A673 (cell line): ENCODE measurements at regions not wholly inside any gene's neighbourhood (a gene's known extent, or its start where the extent isn't known, plus 50 kb on each side); places are given as distances from the start of the nearest gene placed in this dataset.

ENCODE experiments used
- EZH2 ChIP-seq: fragments of 200-600 bp; sonication (generic); IDR thresholded peaks from 2 replicates; pipeline ENCODE4 v1.6.1; 2017; ENCODE audit warnings: borderline replicate concordance, low read depth, mild to moderate bottlenecking, mixed read lengths, antibody characterized with exemption, low read length; ENCODE audit not compliant: poor library complexity, severe bottlenecking
- TF ChIP-seq, protein P1 (sequence below): fragments of 300-800, 200-600 bp; sonication (generic); conservative IDR thresholded peaks from 2 replicates; pipeline ENCODE4 v1.5.1; 2017; ENCODE audit warnings: low read depth, mild to moderate bottlenecking, antibody characterized with exemption, low read length, moderate library complexity, mixed read lengths

DNA sequence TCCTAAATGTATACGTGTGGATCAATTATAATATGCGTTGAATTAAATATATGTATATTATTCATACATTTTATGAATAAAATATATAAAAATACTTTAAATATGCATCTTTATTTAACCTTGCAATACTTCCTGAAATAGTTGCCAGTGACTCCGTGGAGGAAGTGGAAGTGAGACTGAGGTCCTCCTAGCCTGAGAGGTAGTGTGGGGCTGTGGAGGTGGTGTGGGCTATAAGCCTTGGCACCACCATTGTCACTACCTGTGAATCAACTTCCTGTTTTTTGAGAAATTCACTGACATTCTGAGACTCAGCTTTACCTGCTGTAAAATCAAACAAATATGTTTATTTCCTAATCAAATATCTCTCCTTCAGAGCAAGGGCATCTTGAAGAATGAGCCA, 514.2 kb downstream of the VRK1 start:
- TF ChIP-seq, protein P1, sequence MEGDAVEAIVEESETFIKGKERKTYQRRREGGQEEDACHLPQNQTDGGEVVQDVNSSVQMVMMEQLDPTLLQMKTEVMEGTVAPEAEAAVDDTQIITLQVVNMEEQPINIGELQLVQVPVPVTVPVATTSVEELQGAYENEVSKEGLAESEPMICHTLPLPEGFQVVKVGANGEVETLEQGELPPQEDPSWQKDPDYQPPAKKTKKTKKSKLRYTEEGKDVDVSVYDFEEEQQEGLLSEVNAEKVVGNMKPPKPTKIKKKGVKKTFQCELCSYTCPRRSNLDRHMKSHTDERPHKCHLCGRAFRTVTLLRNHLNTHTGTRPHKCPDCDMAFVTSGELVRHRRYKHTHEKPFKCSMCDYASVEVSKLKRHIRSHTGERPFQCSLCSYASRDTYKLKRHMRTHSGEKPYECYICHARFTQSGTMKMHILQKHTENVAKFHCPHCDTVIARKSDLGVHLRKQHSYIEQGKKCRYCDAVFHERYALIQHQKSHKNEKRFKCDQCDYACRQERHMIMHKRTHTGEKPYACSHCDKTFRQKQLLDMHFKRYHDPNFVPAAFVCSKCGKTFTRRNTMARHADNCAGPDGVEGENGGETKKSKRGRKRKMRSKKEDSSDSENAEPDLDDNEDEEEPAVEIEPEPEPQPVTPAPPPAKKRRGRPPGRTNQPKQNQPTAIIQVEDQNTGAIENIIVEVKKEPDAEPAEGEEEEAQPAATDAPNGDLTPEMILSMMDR, result no peak
- no peak for TF ChIP-seq EZH2
